NCI-H2029 treated with DMSO at 0.1 percent for 48 hours (cell line): ENCODE measurements at regions not wholly inside any gene's neighbourhood (a gene's known extent, or its start where the extent isn't known, plus 50 kb on each side); places are given as distances from the start of the nearest gene placed in this dataset.

ENCODE experiments used
- DNase-seq: peaks from one replicate; lab custom pipeline; 2025; lab: John Stamatoyannopoulos, UW

DNA sequence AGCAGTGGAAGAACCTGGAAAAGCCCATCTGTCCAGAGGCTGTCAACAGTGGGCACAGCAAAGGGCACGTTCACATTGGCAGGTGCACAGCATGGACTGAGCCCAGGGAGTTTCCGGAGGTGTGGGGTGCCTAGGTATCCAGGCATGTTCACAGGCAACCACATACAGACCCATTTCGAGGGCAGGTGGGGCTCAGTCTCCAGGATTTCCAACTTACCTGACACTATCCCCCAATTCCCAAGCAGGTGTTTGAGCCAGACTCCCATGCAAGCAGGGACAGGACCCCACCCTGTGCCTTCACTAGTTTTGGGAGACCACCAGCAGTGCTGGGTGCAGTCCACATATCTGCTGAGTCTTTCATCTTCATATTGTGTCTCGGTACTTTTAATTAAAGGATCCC is 65.0 kb upstream of the IRF2BP2 start:
- no peak for DNase-seq

DNA sequence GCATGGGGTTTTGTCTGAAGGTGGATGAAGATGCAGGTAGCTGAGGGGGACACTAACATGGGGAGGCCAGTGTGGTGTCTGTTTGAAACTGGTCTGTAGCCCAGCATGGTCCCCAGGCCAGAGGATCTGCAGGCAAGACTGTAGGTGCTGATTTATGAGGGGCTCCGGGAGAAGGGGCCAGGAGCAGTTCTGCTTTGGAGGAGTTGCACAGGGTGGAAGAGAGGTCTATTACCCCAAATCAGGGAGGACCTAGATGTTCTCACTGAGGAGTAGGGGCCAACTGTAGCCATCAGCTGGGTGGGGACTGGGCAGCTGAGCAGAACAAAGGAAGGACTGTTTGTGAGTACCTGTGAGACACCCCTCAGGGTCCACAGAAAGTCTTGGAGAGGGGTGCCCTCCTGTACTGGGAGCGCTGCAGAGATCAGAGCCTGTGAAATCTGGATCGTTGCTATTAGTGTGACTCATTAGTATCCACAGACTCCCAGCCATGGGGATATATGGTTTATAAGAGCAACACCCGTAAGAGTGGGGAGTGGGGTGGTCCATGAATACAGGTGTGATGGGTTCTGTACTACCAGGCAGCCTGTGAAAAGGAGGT is 64.3 kb upstream of the IRF2BP2 start:
- DNase-seq: no peak

DNA sequence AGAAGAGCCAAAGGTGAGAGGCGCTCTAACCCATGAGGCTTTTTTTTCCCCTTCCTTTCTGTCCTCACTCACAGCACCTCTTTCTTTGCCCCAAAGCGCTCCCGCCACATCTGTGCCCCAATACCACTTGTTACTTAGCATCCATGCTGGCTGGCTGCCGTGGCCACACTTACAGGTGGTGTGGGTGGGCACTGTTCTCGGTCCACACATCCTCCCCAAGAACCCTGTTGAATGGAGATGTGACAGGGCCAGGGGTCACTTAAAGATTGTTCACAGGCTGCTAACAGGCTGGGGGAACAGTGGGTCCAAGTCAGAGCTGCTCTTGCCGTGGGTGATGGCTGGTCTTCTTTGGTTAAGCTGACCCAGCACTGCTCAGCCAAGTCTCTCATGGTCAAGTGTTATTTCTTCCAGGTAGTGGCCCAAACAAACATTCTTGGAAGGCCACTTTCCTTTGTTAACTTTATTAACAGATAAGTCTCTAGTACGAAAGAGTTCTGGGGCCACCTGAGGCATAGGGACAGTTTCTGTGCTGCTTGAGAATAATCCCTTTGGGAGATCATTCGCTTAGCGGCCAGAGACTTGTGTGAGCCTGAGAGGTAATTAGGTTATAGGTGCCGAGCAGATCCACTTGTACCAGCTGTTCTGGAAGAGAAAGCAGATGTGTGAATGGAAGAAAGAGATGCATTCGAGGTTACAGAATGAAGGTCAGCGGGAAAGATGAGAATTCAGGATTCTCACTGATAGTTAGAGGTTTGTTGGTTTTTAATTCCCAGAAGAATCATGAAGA is 62.6 kb upstream of the IRF2BP2 start:
- DNase-seq: no peak

DNA sequence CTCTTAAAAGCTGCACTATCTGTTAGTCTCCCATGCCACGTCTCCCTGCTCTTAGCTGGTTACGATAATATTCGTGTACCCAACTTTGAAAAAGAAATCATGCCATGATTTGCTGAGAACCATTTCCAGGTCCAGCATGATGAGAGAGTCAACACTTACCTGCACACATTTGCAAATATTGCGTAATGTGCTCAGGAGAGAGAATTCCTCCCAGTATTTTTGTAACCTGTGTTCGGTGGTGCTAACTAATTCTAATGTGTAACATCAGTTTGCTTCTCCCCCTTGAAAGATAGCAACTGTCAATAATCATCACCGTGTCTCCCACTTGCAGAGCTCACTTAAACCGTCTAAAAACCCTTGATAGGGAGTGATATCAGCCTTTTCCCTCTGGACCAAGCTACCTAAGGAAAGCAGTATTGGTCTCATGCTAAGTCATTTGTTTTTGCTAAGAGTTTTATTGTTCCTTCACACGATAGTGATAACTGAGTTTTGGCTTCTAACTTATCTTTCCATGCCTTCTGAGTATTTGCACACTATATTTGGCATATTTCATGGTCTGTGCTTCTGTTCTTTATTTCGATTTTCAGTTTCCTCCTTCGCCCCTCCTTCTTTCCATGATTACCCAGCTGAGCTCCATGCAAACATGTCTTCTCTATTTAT is 61.1 kb upstream of the IRF2BP2 start:
- DNase-seq: peak; percentile 68

DNA sequence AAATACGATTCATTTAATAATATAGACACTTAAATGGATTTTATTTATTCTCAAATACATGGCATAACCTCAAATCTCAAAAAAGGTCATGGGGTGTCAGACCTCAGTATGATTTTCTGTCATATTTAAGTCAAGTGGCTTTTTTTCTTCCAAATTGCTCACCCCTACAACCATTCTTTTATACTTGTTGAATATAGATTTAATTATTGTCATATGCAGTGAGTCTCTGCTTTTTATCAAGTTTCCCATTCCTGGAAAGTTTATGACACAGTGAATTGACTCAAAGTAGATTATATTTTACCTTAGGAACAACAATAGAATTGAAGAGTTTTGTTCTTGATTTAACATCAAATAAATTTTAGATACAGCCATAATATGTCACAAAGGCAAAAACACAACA is 59.5 kb upstream of the IRF2BP2 start:
- no peak for DNase-seq

DNA sequence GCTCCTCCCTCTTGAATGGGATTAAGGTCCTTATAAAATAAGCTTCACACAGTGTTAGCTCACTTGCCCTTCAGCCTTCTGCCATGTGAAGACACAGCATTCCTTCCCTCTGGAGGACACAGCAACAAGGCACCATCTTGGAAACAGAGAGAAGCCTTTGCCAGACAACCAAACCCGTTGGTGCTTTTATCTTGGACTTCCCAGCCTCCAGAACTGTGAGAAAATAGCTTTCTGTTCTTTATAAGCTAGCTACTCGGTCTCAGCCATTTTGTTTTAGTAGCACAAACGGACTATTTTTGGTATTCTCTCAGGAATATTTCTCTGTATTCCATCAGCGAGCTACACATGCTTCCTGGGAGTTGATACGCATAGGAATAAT is 58.6 kb upstream of the IRF2BP2 start:
- no peak for DNase-seq

DNA sequence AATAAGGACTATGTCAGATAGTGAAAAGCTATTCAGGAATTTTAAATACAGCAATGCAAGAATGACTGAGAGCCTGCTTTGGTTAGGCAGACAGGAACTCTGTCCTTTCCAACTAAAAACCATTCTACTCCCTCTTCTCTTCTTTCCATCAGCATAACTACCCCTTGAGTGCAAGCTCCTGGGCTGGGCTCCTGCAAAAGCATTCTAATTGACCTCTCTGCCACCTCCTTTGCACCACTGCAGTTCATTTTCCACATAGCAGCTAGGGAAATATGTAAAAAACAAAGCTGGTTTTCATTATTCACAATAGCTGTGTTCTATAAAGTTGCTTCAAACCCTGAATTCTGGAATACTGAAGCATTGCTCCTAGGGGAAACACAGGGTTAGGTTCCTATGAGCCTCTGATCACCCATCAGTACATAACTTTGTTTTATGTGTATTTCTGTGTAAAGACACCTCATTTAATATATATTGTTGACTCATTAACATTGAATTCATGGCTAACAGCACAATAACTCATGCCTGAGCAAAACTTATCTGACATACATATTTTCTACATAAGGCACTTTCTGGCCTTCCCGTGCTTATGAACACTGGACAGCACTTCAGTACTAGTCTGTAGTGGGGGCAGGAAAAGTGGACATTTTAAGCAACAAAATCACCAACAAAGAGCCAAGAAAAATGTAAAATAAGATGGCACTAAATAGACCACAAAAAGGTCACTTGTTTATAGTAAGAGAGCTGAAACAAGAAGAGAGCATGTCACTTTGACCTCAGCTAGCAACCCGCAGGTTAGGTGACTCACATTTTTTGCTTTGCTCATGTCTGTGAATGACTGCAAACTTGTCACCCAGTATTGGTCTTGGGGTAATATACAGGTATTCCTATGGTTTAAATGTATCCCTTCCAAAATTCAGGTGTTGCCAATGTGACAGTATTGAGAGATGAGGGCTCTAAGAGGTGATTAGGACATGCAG is 57.9 kb upstream of the IRF2BP2 start:
- no peak for DNase-seq

DNA sequence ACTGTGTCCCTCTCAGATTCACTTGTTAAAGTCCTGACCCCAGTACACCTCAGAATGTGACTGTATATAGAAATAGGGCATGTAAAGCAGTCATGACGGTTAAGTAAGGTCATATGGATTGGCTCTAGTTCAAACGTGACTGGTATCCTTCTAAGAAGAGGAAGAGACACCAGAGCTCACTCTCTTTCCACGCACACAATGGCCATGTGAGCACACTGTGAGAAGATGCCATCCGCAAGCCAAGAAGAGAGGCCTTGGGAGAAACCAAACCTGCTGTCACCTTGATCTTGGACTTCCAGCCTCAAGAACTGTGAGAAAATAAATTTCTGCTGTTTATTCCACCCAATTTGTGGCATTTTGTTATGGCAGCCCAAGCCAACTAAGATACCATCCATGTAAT is 56.8 kb upstream of the IRF2BP2 start:
- DNase-seq: no peak

DNA sequence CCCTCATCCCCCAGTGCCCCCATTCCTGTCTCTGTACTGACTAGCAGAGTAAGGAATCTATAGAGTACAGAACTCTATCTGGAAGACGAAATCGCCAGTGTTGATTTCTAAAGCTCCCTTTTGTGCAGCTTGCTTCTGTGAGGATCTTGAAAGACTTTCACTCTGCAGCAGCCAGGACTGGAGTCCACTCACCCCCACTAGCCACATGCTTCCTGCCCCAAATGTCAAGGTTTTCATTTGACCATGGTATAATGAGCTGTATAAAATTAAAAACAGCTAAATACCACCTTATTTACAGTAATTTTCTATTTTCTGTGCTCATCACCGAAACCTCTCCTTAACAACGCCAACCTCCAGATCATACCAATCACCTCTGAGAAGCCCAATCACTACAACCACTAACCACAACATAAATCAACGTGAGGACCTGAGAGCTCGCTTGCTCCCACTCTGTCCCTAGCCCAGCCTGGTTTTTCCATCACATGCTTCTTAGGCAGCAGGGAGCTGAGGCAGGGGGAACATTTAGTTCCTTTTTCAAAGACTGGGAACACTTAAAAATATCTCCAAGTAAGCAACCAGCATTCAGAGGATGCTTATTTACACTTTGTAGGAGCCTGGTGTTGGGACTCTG is 56.1 kb upstream of the IRF2BP2 start:
- DNase-seq: no peak

DNA sequence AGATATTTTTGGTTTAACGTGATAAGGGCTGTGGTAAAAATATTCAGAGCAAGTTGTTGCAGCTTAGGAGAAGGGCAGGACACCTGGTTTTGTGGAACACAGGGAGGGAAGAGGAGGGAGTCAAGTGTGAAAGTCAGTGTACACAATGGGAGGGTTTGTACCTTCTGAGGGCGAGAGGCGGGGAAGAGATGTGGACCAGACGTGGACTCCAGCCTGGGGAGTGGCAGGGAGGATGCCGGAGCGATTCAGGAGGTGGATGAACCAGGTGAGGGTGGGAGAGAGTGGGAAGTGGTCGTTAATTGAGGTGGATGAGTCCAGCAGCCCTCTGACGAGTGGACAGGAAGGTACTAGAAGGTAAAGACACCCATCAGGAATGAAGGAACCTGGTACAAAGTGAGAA is 52.2 kb upstream of the IRF2BP2 start:
- DNase-seq: no peak

DNA sequence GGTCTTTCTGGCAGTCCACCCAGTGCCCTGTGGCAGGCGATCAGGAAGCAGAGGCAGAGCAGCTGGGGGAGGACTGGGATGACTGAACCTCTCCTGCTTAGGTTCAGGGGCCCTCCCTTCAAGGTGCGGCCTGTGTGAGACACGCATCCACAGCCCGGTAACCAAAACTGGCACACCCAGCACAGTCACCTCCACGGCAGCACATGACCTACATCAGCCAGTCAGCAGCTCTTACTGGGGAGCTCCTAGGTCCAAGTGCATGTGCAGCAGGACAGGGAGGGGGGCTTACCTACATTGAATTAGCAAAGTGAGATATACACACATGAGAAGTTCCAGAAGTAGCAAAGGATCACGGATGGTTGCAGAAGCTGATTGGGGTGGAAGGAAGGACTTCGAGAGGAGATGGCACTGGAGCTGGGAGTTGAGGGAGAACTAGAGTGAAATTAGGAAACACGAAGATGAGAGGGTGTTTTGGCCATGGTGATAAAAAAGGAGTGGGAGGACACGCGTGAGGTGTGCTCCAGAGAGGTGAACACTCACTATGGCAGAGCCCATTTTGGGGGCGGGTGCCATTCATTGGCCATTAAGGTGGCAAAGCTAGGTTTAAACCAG is 51.4 kb upstream of the IRF2BP2 start:
- DNase-seq: no peak

DNA sequence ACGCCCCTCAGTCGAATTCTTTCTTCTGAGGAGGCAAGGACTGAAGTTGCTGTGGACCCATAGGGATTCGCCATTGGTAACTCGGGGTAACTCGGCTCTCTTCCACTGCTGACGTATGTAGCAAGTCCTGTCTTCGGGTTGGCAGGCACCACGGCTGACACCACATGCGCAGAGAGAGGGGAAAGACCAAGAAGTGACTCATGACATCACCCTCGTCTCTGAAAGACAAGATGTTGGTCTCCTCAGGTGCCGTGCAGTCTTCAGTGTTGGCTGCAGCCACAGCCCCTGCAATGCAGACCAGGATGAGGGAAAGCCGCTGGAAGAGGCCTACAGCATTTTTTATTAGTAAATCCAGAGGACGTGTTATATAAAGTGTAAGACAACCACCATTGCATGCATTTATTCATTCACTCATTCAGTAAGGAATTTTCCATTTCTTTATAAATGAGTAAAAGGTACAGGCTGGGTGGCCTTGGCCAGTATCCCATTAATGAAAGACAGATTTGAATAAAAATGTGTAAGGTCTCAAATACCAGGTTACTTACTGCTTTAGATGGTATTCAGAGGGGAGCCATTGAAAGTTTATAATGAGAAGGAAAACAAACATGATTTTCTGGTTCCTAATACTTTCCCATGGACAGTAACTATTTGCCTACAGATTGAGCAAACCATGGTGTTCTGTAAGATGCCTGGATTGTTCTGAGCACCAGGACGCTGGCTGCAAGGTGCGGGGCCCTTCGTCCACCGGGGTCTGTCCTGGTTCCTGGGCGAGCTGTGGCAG is 50.7 kb upstream of the IRF2BP2 start:
- no peak for DNase-seq
